ENCODE measurements at regions not wholly inside any gene's neighbourhood (a gene's known extent, or its start where the extent isn't known, plus 50 kb on each side); places are given as distances from the start of the nearest gene placed in this dataset.

DNA sequence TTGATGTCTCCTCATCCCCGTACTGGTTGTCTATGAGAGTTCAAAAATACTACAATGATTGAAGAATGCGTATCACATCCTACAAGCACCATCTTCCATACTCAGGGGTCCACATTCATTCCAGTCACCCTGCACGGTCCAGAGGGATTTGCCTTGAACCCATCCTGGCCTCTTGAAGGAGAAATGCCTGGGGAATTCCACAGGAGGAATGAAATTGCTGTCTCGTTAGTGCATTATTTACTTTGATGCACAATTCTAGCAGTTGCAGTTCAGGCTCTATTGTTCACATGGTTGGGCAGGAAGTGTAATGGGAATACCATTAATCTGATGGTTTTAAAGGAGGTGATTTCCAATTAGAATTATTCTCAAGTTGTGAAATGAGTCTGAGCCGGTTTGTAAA lies 369.1 kb upstream of the XYLT1 start:
- TF ChIP-seq TBL1XR1 (IDR thresholded peaks at IDR 0.05; ENCODE audit: borderline replicate concordance, low read length, partially characterized antibody) (no peak), CREB1 (IDR thresholded peaks at IDR 0.05) (no peak), CREB1 (CRISPR knock-in tag; IDR thresholded peaks at IDR 0.05) (no peak), TAF1 (CRISPR knock-in tag; IDR thresholded peaks at IDR 0.05) (no peak), ZNF274 (CRISPR knock-in tag; IDR thresholded peaks at IDR 0.05) (no peak)

Data from HepG2 (cell line).